Liver (tissue), 8 donors: ENCODE measurements at regions not wholly inside any gene's neighbourhood (a gene's known extent, or its start where the extent isn't known, plus 50 kb on each side); places are given as distances from the start of the nearest gene placed in this dataset.

Experiments
- DNase-seq: peaks from one replicate; pipeline ENCODE4 v3.0.0-alpha.2; 2017; ENCODE audit warnings: low spot score
- H3K27ac ChIP-seq, 2 donors: one replicate each; pipeline ENCODE4 v1.7.0; 2013; ENCODE audit warnings: inconsistent platforms in 2 of 2, low read length in 2 of 2, control low read depth in 1 of 2, low read depth in 1 of 2, mild to moderate bottlenecking in 1 of 2
- H3K27me3 ChIP-seq, 4 donors: one replicate each; pipeline versions ENCODE4 v1.6.1 to v1.7.0; 2013; ENCODE audit warnings: low read length in 3 of 4, inconsistent platforms in 1 of 4, mild to moderate bottlenecking in 1 of 4, moderate library complexity in 1 of 4; ENCODE audit not compliant: control insufficient read depth in 4 of 4, insufficient read depth in 4 of 4
- H3K36me3 ChIP-seq, 4 donors: one replicate each; pipeline versions ENCODE4 v1.6.1 to v1.7.0; 2013; ENCODE audit warnings: low read length in 3 of 4, mild to moderate bottlenecking in 3 of 4, low read depth in 1 of 4, moderate library complexity in 1 of 4; ENCODE audit not compliant: control insufficient read depth in 4 of 4, insufficient read depth in 3 of 4
- H3K4me1 ChIP-seq, 4 donors: one replicate each; pipeline versions ENCODE4 v1.6.1 to v1.7.0; 2013; ENCODE audit warnings: low read length in 3 of 4, mild to moderate bottlenecking in 3 of 4, moderate library complexity in 1 of 4; ENCODE audit not compliant: control insufficient read depth in 4 of 4, insufficient read depth in 4 of 4
- H3K4me3 ChIP-seq, 3 donors: one replicate each; pipeline versions ENCODE4 v1.6.1 to v1.7.0; 2013; ENCODE audit warnings: low read length in 3 of 3, control low read depth in 1 of 3, low read depth in 1 of 3, mild to moderate bottlenecking in 1 of 3
- H3K9ac ChIP-seq, 2 donors: one replicate each; pipeline ENCODE4 v1.7.0; 2013; ENCODE audit warnings: low read length in 2 of 2, mild to moderate bottlenecking in 2 of 2, moderate library complexity in 2 of 2, control low read depth in 1 of 2, low read depth in 1 of 2
- H3K9me3 ChIP-seq, 4 donors: one replicate each; pipeline versions ENCODE4 v1.6.1 to v1.7.0; 2013; ENCODE audit warnings: low read length in 3 of 4; ENCODE audit not compliant: control insufficient read depth in 4 of 4
- EGR1 ChIP-seq, 2 donors: IDR thresholded peaks; 2 replicates each; pipeline ENCODE4 v1.6.1; 2016 to 2018; ENCODE audit warnings: antibody characterized with exemption in 2 of 2, low read depth in 2 of 2
- FOXA1 ChIP-seq: IDR thresholded peaks from 2 replicates; pipeline ENCODE4 v1.6.1; 2016; ENCODE audit warnings: antibody characterized with exemption
- FOXA2 ChIP-seq: IDR thresholded peaks from 2 replicates; pipeline ENCODE4 v1.6.1; 2016; ENCODE audit warnings: antibody characterized with exemption
- GABPA ChIP-seq, 2 donors: IDR thresholded peaks in 1 of 2; conservative IDR thresholded peaks in 1 of 2; 2 replicates each; pipeline ENCODE4 v1.6.1; 2016; ENCODE audit warnings: antibody characterized with exemption in 2 of 2, mild to moderate bottlenecking in 1 of 2, moderate library complexity in 1 of 2
- HNF4A ChIP-seq, 2 donors: conservative IDR thresholded peaks; 2 replicates each; pipeline ENCODE4 v1.6.1; 2016; ENCODE audit warnings: antibody characterized with exemption in 2 of 2, mild to moderate bottlenecking in 2 of 2
- HNF4G ChIP-seq: IDR thresholded peaks from 2 replicates; pipeline ENCODE4 v1.6.1; 2016; ENCODE audit warnings: antibody characterized with exemption
- JUND ChIP-seq, 2 donors: IDR thresholded peaks; 2 replicates each; pipeline ENCODE4 v1.6.1; 2016; ENCODE audit warnings: antibody characterized with exemption in 2 of 2
- MAX ChIP-seq: IDR thresholded peaks from 2 replicates; pipeline ENCODE4 v1.6.1; 2016; ENCODE audit warnings: antibody characterized with exemption
- NR2F2 ChIP-seq: IDR thresholded peaks from 2 replicates; pipeline ENCODE4 v1.6.1; 2016; ENCODE audit warnings: antibody characterized with exemption
- RAD21 ChIP-seq, 2 donors: IDR thresholded peaks; 2 replicates each; pipeline ENCODE4 v1.6.1; 2016; ENCODE audit warnings: antibody characterized with exemption in 2 of 2, mild to moderate bottlenecking in 2 of 2
- RXRA ChIP-seq, 2 donors: IDR thresholded peaks; 2 replicates each; pipeline ENCODE4 v1.6.1; 2017 to 2018; ENCODE audit warnings: antibody characterized with exemption in 2 of 2, mild to moderate bottlenecking in 1 of 2
- SP1 ChIP-seq: IDR thresholded peaks from 2 replicates; pipeline ENCODE4 v1.6.1; 2018; ENCODE audit warnings: antibody characterized with exemption, mild to moderate bottlenecking
- TAF1 ChIP-seq: conservative IDR thresholded peaks from 2 replicates; pipeline ENCODE4 v1.6.1; 2016; ENCODE audit warnings: antibody characterized with exemption, mild to moderate bottlenecking
- YY1 ChIP-seq: IDR thresholded peaks from 2 replicates; pipeline ENCODE4 v1.6.1; 2016; ENCODE audit warnings: antibody characterized with exemption, mild to moderate bottlenecking
- ZBTB33 ChIP-seq: IDR thresholded peaks from 2 replicates; pipeline ENCODE4 v1.6.1; 2016; ENCODE audit warnings: antibody characterized with exemption
- WGBS: extraction: QIAGEN DNeasy Blood & Tissue Kit; methylation state at CpG from one replicate; pipeline ENCODE4 v1.1.7; 2013; 5-methylcytosine and 5-hydroxymethylcytosine counted together
- TF ChIP-seq, protein P1 (sequence below): IDR thresholded peaks from 2 replicates; pipeline ENCODE4 v1.6.1; 2016; ENCODE audit warnings: antibody characterized with exemption, mild to moderate bottlenecking
- TF ChIP-seq, protein P2 (sequence below): fragments of 150-350 bp; IDR thresholded peaks from 2 replicates; pipeline ENCODE4 v1.5.1; 2017; ENCODE audit warnings: improper control_type of control experiment, low read depth, low read length; ENCODE audit not compliant: missing input control
- TF ChIP-seq, protein P3 (sequence below): IDR thresholded peaks from 2 replicates; pipeline ENCODE4 v1.6.1; 2016; ENCODE audit warnings: antibody characterized with exemption
- donor health status: healthy.
- donor health status: healthy.
- donor health status: healthy.
- donor health status: healthy.
- donor health status: healthy.

- Histone ChIP-seq H3K36me3 (no peaks in the 10 kb centered on the region), H3K27me3 (no peaks in the 10 kb centered on the region), H3K4me3 (no peak overlapping the region), H3K9me3 (no peaks in the 10 kb centered on the region), H3K4me1 (no peaks in the 10 kb centered on the region), H3K27ac (no peak overlapping the region), H3K9ac (no peak overlapping the region)
- WGBS: 56% methylated on average over 2 of the region's 2 CpGs
- TF ChIP-seq, protein P1, sequence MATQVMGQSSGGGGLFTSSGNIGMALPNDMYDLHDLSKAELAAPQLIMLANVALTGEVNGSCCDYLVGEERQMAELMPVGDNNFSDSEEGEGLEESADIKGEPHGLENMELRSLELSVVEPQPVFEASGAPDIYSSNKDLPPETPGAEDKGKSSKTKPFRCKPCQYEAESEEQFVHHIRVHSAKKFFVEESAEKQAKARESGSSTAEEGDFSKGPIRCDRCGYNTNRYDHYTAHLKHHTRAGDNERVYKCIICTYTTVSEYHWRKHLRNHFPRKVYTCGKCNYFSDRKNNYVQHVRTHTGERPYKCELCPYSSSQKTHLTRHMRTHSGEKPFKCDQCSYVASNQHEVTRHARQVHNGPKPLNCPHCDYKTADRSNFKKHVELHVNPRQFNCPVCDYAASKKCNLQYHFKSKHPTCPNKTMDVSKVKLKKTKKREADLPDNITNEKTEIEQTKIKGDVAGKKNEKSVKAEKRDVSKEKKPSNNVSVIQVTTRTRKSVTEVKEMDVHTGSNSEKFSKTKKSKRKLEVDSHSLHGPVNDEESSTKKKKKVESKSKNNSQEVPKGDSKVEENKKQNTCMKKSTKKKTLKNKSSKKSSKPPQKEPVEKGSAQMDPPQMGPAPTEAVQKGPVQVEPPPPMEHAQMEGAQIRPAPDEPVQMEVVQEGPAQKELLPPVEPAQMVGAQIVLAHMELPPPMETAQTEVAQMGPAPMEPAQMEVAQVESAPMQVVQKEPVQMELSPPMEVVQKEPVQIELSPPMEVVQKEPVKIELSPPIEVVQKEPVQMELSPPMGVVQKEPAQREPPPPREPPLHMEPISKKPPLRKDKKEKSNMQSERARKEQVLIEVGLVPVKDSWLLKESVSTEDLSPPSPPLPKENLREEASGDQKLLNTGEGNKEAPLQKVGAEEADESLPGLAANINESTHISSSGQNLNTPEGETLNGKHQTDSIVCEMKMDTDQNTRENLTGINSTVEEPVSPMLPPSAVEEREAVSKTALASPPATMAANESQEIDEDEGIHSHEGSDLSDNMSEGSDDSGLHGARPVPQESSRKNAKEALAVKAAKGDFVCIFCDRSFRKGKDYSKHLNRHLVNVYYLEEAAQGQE: no peak
- TF ChIP-seq NR2F2 (no peak), RXRA (IDR thresholded peaks at IDR 0.05) (no peak), GABPA (IDR thresholded peaks at IDR 0.05 in 1 of 2, conservative IDR thresholded peaks at IDR 0.05 in 1 of 2) (no peak), HNF4G (no peak), RAD21 (IDR thresholded peaks at IDR 0.05) (no peak), FOXA2 (no peak), MAX (no peak), ZBTB33 (no peak), EGR1 (IDR thresholded peaks at IDR 0.05; ENCODE audit: low read depth in 2 of 2) (no peak), SP1 (no peak), FOXA1 (no peak), HNF4A (conservative IDR thresholded peaks at IDR 0.05) (no peak), TAF1 (no peak), JUND (IDR thresholded peaks at IDR 0.05) (no peak), YY1 (no peak)
- TF ChIP-seq, protein P2, sequence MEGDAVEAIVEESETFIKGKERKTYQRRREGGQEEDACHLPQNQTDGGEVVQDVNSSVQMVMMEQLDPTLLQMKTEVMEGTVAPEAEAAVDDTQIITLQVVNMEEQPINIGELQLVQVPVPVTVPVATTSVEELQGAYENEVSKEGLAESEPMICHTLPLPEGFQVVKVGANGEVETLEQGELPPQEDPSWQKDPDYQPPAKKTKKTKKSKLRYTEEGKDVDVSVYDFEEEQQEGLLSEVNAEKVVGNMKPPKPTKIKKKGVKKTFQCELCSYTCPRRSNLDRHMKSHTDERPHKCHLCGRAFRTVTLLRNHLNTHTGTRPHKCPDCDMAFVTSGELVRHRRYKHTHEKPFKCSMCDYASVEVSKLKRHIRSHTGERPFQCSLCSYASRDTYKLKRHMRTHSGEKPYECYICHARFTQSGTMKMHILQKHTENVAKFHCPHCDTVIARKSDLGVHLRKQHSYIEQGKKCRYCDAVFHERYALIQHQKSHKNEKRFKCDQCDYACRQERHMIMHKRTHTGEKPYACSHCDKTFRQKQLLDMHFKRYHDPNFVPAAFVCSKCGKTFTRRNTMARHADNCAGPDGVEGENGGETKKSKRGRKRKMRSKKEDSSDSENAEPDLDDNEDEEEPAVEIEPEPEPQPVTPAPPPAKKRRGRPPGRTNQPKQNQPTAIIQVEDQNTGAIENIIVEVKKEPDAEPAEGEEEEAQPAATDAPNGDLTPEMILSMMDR: no peak
- TF ChIP-seq, protein P3, sequence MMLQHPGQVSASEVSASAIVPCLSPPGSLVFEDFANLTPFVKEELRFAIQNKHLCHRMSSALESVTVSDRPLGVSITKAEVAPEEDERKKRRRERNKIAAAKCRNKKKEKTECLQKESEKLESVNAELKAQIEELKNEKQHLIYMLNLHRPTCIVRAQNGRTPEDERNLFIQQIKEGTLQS: no peak
- DNase-seq: no peak
Measured at GRCh38 chr10:23899166-23899565, 309.8 kb upstream of the KIAA1217 start.

DNA sequence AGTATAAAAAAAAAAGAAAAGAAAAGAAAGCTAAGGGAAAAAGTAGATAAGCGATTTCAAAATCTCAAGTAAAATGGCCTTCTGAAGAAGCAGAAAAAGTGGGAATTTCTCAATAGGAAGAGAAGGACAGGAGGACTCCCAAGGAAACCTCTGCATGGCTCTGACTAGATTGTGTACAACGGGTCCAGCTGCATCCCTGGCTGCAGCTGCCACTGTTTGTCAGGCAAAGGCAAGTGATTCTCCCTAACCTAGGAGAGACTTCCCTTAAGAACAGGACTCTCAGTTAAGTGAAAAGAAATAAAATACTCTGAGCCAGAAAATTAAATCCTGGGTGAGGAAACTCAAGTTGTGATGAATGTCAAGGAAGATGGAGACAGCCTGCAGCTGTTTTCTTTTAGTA is 298.6 kb upstream of the KIAA1217 start:
- Histone ChIP-seq H3K9me3 (peaks cover 0 to 4% (median 0%) of the 10 kb centered on the region in 4 donors), H3K4me3 (no peak overlapping the region), H3K36me3 (no peaks in the 10 kb centered on the region), H3K9ac (no peak overlapping the region), H3K4me1 (no peaks in the 10 kb centered on the region), H3K27me3 (no peaks in the 10 kb centered on the region), H3K27ac (no peak overlapping the region)
- no peak for DNase-seq
- WGBS: 86% methylated on average over 2 of the region's 2 CpGs
- TF ChIP-seq, protein P2: no peak
- TF ChIP-seq SP1 (no peak), GABPA (IDR thresholded peaks at IDR 0.05 in 1 of 2, conservative IDR thresholded peaks at IDR 0.05 in 1 of 2) (no peak), HNF4G (no peak), YY1 (no peak), JUND (IDR thresholded peaks at IDR 0.05) (no peak), RAD21 (IDR thresholded peaks at IDR 0.05) (no peak), EGR1 (IDR thresholded peaks at IDR 0.05; ENCODE audit: low read depth in 2 of 2) (no peak), ZBTB33 (no peak), FOXA1 (no peak), RXRA (IDR thresholded peaks at IDR 0.05) (no peak)
- TF ChIP-seq, protein P3: no peak
